A549 (cell line): ENCODE measurements at regions not wholly inside any gene's neighbourhood (a gene's known extent, or its start where the extent isn't known, plus 50 kb on each side); places are given as distances from the start of the nearest gene placed in this dataset.

Experiments used
- FOSB ChIP-seq: fragments of 250-450 bp; sonication (Bioruptor Pico); IDR thresholded peaks from 2 replicates; pipeline ENCODE4 v1.5.0; 2020; ENCODE audit warnings: mild to moderate bottlenecking, moderate library complexity
- JUN ChIP-seq, 2 experiments: fragments of >200 bp; sonication (Bioruptor Twin); formaldehyde crosslinking; IDR thresholded peaks; 2 replicates in 1 of 2; 3 replicates in 1 of 2; pipeline ENCODE4 v1.6.1; 2016 to 2017
- POLR2A ChIP-seq: IDR thresholded peaks from 2 replicates; pipeline ENCODE4 v1.6.1; 2012; ENCODE audit warnings: mild to moderate bottlenecking, low read length
- RFX5 ChIP-seq: fragments of 450-650 bp; IDR thresholded peaks from 2 replicates; pipeline ENCODE4 v1.7.1; 2014; ENCODE audit warnings: antibody characterized with exemption, mild to moderate bottlenecking, moderate library complexity
- RNF2 ChIP-seq: fragments of 200-600 bp; sonication (generic); IDR thresholded peaks from 2 replicates; pipeline ENCODE4 v1.6.1; 2016; ENCODE audit warnings: low read depth, mild to moderate bottlenecking, antibody characterized with exemption, moderate library complexity, borderline replicate concordance
- TF ChIP-seq, protein P1 (sequence below): fragments of >200 bp; sonication (Bioruptor Twin); formaldehyde crosslinking; IDR thresholded peaks from 3 replicates; pipeline ENCODE4 v1.5.1; 2016

DNA sequence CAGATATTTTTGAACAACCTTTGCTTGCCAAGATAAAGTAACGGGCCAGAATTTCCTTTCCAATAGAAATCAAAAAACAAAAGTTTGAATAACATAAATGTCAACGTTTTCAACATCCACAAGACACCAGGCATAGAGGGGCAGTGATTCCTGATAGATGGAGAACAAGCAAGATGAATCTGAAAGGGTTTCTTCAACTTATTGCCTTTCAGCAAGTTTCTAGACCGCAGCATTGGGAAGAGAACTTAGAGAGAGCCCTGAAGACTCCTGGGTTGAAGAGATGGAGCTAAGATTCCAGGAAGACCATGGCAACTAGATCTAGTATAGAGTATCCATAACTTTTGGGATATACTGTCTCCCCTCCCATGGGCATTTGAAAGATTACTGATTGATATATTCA, 751.4 kb upstream of the CTNND2 start:
- TF ChIP-seq, protein P1, sequence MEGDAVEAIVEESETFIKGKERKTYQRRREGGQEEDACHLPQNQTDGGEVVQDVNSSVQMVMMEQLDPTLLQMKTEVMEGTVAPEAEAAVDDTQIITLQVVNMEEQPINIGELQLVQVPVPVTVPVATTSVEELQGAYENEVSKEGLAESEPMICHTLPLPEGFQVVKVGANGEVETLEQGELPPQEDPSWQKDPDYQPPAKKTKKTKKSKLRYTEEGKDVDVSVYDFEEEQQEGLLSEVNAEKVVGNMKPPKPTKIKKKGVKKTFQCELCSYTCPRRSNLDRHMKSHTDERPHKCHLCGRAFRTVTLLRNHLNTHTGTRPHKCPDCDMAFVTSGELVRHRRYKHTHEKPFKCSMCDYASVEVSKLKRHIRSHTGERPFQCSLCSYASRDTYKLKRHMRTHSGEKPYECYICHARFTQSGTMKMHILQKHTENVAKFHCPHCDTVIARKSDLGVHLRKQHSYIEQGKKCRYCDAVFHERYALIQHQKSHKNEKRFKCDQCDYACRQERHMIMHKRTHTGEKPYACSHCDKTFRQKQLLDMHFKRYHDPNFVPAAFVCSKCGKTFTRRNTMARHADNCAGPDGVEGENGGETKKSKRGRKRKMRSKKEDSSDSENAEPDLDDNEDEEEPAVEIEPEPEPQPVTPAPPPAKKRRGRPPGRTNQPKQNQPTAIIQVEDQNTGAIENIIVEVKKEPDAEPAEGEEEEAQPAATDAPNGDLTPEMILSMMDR = no peak
- TF ChIP-seq JUN (IDR thresholded peaks at IDR 0.05) (no peak), RNF2 (no peak), POLR2A (no peak), FOSB (CRISPR knock-in tag) (no peak), RFX5 (no peak)
